GM18505 (cell line): ENCODE measurements at regions not wholly inside any gene's neighbourhood (a gene's known extent, or its start where the extent isn't known, plus 50 kb on each side); places are given as distances from the start of the nearest gene placed in this dataset.

Source experiments
- ATAC-seq: cut with Tn5 transposase; IDR thresholded peaks from one replicate; pipeline ENCODE4 v1.9.1; 2021; ENCODE audit not compliant: unreplicated experiment
- POLR2A ChIP-seq: IDR thresholded peaks from 4 replicates; pipeline ENCODE4 v1.6.1; 2011; ENCODE audit warnings: borderline replicate concordance; ENCODE audit not compliant: insufficient read depth, insufficient read length; ENCODE audit errors: extremely low read depth

DNA sequence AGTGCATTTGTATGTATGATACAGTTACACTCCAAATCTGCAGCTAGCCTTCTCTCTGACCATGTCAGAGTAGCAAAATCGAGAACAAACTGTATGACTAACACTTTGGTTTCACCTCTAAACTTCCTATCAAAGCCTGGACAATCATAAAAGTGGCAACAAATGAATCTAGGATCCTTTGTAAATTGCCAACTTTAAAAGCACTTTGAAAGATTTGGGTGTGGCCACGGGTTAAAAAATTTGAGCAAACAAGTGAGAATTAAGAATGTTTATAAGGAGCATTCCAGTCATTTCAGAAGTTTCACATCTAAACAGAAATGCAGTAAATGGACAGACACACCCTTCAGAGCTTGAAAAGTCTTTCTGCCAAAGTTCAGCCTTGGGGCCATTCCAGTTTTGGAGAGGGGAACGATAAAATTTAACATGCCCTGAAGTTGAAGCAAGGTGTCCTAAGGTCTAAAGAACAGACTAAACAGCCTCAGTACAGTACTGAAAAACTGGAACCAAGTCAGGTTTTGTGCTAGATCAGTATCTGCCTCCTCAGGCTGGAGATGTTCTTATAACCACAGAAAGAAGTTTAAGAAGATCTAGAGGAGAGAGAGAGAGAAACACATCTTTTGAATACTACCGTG lies 181.9 kb upstream of the BDNF start:
- TF ChIP-seq POLR2A = no peak
- peak; percentile 51 for ATAC-seq

DNA sequence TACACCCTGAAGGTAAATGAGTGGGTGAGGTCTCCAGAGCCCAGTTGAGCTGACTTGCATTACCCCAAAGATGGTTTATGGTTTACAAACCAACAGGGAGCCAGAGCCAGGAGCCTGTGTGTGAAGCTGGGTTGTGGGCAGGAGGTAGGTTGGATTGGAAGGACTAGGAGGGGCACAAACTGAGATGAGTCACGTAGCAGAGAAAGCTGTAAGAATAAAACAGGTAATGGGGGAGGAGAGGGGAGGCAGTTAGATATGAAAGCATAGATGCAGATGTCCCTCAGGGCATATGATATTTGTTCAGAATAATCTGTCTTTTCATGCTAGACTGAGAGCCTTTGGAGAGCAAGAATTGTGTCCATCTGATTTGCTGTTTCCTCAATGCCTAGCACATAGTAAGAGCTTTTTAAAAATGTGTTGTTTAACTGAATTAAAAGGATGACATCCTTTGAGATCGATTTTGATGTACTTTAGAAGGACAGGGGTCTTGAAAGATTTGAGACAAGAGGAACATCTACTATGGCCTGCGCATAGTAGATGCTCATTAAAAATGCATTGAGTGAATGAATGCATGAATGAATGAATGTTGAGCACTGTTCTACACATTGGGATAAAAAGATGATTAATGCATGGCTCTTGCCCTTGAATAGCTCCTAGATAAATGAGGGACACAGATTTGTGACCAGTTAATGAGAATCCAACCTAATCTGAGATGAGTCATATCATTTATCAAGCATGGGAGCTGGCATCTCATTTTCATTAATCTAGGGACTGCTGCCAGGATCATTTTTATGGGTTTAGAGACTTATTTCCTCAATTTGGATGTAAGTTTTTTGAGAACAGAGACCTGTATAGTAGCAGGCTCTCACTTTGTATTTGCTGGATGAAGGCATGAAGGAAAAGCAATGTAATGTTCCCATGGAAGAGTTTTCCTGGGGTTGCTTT lies 175.8 kb upstream of the BDNF start:
- ATAC-seq = no peak
- TF ChIP-seq POLR2A = no peak

DNA sequence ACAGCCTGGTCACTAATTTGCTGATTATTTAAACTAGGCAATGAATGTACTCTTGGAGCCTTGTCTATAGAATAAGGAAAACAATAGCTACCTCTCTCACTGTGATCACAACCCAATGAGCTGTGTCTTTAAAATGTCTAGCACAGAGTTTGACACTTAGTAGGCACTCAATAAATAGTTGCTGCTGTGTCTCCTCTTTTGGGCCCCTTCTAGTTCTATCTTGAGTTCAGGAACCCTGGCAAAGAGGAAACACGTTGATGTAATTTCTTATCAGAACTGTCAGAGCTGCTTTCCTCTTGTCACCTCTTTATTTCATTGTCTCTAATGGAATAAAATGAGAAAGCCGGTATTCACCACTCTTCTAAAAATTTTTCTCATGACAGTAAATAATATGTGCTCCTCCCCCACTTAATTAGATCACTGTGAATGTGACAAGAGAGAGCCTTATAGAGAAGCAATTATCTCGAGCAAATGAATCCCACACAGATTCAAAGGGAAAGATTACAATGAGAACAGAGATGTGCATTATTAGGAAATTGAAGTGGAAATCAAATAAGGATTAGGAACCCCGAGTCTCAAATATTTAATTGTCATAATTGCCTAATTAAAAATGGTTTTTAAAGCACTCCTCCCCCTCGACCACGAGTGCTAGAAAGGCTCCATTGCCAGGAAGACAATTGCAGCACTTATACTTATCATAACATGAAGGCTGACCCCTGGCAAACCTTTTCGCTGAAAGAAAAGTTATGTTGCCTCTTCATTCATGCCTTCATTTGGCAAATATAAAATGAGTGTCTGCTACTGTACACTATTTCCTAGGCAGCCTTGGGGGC lies 175.0 kb upstream of the BDNF start:
- TF ChIP-seq POLR2A = no peak
- no peak for ATAC-seq

DNA sequence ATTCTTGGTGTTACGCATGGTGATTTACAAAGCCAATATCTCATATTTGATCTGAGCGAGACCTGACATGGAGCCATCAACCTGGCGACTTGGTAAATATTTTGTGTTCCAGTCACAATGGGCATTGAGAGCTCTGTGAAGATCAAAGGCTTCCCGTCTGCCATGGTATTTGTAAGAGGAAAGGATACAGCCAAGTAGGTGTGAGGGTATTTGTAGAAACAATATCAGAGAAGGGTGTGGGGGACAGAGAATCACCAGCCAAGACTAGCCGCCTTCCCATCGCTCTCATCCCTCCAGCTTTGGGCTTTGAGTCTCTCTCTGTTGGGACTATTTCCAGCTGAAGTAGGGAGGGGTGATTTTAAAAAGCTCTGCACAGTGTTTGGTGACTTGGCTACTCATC lies 173.4 kb upstream of the BDNF start:
- no peak for TF ChIP-seq POLR2A
- ATAC-seq = no peak

DNA sequence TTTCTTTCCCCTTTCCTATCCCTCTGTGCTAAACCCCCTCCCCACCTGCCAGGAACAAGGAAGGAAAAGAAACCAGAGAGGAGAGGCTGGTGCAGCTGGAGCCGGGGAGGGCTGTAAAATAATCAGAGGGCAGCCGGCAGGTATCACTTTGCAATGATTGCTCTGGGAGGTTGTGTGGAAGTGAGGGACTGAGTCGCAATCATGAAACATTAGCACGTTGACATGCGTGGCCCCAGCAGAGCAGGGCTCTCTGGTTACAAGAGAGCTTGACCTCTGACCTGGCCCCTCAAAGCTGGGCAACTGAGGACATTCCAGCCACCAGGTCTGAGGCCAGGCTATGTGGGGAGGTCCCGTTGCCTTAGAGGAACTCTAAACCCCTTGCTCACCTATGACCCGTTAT lies 170.8 kb upstream of the BDNF start:
- no peak for ATAC-seq
- no peak for TF ChIP-seq POLR2A

DNA sequence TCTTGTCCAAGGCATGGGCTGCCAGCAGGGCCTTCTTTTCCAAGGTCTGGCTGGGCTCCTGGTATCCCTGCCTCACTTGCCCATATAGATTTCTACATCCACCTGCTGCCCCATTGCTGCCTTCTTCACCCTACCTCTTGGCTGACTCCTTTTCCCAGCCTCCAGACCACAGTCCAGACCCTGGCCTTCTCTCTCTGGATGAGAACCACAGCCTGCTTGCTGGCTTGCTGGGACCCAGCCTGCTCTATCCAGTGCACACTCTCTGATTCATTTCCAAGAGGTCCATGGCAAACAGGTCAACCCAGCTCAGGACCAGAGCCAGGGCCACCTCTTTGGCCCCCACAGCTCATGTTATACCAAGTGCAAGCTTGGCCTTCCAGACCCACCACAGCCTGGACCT lies 169.4 kb upstream of the BDNF start:
- TF ChIP-seq POLR2A = no peak
- no peak for ATAC-seq

- no peak for ATAC-seq
- TF ChIP-seq POLR2A = no peak
These were observed 168.5 kb upstream of the BDNF start for GRCh38 chr11:27868709-27869108.

GRCh38 chr11:27868226-27868625 lies 168.0 kb upstream of the BDNF start:
- no peak for ATAC-seq
- no peak for TF ChIP-seq POLR2A

GRCh38 chr11:27865105-27865504 lies 164.8 kb upstream of the BDNF start:
- no peak for ATAC-seq
- no peak for TF ChIP-seq POLR2A

DNA sequence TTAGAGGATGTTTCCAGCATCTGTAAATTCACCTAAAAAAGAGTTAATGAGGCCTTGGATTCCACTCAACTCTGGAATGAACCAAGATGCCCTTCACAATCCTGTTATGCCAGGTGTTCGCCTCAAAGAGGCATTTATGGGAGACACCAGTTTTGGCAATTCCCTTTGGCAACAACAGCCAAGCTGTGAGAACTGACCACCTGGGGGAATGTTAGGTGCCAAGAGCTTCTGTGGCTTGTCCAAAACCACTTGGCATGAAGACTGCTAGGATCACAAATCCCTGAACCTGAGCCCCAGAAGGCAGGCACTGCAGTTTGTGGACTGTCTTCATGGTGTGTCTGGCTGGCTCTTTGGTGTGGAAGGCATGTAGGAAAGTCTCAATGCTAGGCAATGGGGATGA lies 164.4 kb upstream of the BDNF start:
- TF ChIP-seq POLR2A = no peak
- ATAC-seq = no peak

GRCh38 chr11:27864091-27864491 lies 163.8 kb upstream of the BDNF start:
- ATAC-seq = no peak
- TF ChIP-seq POLR2A = no peak

DNA sequence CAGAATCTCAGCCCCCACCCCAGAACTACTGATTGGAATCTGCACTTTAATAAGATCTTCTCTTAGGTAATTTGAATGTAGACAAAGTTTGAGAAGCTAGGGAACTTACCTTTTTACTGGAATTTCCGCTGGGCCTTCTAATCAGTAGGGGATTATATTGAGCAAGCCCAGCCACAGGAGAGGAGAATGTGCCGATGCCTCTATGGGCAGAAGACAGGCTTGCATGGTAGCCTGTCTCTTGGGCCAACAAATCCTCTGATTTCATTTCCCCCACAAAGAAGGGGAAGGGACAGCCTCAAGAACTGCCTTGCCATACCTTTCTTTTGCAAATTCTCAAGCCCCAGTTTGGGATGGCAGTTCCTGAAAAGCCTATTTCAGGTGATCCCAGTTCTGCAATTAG lies 163.4 kb upstream of the BDNF start:
- no peak for TF ChIP-seq POLR2A
- ATAC-seq = no peak

- no peak for ATAC-seq
- no peak for TF ChIP-seq POLR2A
These were observed 161.6 kb upstream of the BDNF start for GRCh38 chr11:27861706-27862430.
